GM13977 (cell line): ENCODE measurements at regions not wholly inside any gene's neighbourhood (a gene's known extent, or its start where the extent isn't known, plus 50 kb on each side); places are given as distances from the start of the nearest gene placed in this dataset.
"Not testable (repeated sequence)": the region's sequence is repeated elsewhere in the genome, so short reads cannot be mapped to it uniquely, and the experiment has no call there.

Experiments
- DNase-seq: peaks from one replicate; pipeline ENCODE4 v3.0.0; 2012; ENCODE audit warnings: low spot score
- in situ Hi-C: fragments of 300-500 bp; cut with MboI; formaldehyde crosslinking; loops from one replicate; pipeline ENCODE4 v1.12.0; 2022; ENCODE audit warnings: low sequenced_read_pairs, low pct_unique_long_range_greater_than_20kb, mixed read lengths, inconsistent platforms; ENCODE audit not compliant: unreplicated experiment
- TF ChIP-seq, protein P1 (sequence below): IDR thresholded peaks from 2 replicates; pipeline ENCODE4 v1.5.1; 2012; ENCODE audit warnings: mild to moderate bottlenecking, control low read depth; ENCODE audit not compliant: insufficient read depth; ENCODE audit errors: extremely low read depth, missing control alignments

DNA sequence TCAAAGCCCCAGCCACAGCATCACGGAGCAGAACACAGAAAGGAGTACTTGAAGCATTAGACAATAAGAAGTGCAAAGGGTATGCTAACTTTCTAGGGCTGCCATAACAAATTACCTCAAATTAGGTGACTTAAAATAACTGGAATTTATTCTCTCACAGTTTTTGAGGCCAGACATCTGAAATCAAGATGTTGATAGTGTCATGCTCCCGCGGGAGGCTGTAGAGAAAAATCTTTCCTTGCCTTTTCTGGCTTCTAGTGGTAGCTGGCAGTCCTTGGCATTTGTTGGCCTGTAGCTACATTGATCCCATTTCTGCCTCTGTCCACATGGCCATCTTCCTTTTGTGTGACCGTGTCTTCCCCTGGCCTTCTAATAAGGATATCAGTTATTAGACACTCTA is 51.9 kb upstream of the SPDL1 start:
- no peak for DNase-seq
- TF ChIP-seq, protein P1, sequence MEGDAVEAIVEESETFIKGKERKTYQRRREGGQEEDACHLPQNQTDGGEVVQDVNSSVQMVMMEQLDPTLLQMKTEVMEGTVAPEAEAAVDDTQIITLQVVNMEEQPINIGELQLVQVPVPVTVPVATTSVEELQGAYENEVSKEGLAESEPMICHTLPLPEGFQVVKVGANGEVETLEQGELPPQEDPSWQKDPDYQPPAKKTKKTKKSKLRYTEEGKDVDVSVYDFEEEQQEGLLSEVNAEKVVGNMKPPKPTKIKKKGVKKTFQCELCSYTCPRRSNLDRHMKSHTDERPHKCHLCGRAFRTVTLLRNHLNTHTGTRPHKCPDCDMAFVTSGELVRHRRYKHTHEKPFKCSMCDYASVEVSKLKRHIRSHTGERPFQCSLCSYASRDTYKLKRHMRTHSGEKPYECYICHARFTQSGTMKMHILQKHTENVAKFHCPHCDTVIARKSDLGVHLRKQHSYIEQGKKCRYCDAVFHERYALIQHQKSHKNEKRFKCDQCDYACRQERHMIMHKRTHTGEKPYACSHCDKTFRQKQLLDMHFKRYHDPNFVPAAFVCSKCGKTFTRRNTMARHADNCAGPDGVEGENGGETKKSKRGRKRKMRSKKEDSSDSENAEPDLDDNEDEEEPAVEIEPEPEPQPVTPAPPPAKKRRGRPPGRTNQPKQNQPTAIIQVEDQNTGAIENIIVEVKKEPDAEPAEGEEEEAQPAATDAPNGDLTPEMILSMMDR, result no peak
- in situ Hi-C loops, result no loop called here

DNA sequence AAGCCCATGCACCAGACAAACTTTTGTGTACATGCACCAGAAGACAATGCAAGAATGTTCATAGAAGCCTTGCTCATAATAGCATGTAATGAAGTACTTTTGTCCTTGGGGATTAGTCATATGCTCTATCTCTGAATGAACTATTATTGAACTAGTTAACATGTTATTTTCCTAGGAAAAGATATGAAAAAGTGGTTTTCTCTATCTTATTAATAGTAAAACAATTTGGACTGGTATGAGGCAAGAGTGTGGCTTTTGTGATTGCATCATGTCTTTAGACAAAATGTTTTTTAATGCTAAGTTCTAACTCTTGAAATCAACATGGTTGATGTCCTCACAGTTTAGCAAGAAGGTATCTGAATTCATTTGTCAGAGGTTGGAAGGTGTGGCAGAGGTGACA is 55.7 kb upstream of the SPDL1 start:
- no peak for DNase-seq
- TF ChIP-seq, protein P1, result no peak
- in situ Hi-C loops, result no loop called here

GRCh38 chr5:169527066-169527465 is 56.5 kb upstream of the SPDL1 start:
- TF ChIP-seq, protein P1, result no peak
- no peak for DNase-seq
- in situ Hi-C loops, result no loop called here

DNA sequence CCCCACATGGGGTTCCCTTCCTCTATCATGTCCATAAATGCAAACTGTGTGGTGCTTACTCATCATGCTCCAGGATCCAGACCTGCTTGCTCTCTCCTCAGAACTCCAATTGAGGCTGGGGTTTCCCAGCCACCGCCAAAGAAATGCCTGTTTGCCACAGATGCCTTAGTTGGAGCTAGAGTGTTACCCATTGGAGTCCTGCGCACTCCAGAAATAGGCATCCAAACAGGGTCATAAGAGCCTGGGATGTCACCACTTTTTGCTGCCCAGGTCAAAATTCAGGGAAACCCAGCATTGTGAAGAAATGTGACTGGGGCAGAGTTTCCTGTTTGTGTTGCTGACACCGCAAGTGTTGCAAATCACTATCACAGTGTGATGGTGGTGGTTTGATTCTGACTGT is 60.7 kb upstream of the SPDL1 start:
- in situ Hi-C loops, result no loop called here
- TF ChIP-seq, protein P1, result no peak
- no peak for DNase-seq

DNA sequence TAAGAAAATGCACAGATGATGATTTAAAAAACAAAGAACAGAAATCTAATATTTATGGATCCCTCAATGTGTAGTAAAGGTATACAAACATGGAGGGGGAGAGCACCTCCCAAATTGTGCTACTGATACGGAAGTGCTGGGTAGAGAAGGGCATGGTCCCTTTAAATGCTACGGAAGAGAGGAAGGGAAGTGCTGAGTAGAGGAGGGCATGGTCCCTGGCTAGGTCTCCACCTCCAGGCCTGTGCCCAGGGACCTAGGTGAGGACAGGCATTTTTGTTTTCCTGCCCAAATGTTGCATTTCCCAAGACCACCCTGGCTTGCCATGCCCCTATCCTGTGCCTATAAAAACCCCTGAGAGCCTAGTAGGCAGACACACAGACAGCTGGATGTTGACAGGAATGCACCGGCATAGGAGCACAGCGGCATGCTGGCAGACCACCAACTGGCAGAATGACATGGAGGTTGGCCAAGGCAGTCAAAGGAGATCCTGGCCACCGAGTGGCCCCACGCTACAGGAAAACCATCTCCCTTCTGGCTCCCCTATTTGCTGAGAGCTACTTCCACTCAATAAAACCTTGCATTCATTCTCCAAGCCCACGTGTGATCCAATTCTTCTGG is 62.1 kb upstream of the SPDL1 start:
- TF ChIP-seq, protein P1, result no peak
- in situ Hi-C loops, result no loop called here
- no peak for DNase-seq

DNA sequence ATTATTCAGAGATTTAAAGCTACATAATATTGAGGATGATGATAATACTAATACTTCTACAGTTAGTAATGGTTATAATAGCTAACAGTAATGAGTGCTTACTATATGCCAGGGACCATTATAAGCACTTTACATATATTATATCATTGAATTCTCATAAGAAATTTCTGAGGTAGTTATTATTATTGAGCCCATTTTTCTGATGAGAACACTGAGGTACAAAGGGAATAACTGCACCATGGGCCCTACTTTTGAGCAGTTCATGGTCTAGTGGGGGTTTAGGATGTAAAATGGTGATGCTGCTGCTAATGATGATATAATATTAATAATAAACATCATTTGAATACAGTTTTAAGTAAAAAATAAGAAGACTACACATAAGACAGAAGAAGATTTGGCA is 64.2 kb upstream of the SPDL1 start:
- in situ Hi-C loops, result no loop called here
- TF ChIP-seq, protein P1, result no peak

GRCh38 chr5:169518779-169519178 is 64.8 kb upstream of the SPDL1 start:
- DNase-seq, in situ Hi-C loops: not testable (repeated sequence)

More for the DNA sequence above, 64.2 kb upstream of the SPDL1 start:
- DNase-seq, result no peak
